ENCODE measurements at regions not wholly inside any gene's neighbourhood (a gene's known extent, or its start where the extent isn't known, plus 50 kb on each side); places are given as distances from the start of the nearest gene placed in this dataset.

DNA sequence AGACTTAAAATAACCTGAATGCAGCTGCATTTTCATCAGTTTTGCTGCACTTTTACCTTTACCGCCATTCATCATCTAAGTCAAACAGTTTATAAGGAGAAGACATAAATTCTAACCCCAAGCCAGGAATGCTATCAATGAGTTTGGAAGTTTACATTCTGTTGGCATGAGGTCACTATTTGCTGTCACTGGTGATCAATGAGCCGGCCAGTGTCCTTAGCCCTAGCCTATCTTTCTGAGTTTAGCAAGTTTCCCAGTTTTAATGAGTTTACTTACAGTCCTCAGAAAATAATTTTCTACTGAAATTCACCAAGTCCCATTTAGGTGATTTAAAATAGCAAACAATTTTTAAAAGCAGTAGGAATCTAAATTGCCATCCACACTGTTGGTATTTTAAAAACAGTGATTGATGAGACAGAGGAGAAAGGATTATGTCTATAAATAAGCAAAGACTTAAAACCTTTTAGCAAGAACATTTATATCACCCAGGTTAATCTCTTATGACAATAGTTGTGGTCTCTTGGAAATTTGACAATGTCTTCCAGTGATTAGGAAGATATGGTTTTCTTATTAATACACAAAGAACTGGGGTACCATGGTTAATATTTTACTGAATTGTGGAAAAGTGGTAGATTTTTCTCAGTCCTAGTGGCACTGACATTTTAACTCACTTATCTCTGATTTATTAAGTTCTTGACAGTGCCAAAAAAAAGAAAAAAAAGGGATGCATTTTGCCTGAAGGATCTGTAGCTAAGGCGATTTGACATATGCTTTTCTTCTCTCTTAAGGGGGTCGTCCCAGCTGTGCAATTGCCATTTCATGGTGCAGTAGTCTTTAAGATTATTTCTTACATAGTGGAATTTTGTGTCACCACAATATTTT lies 443.4 kb upstream of the ANKRD30A start:
- no peak for DNase-seq

DNA sequence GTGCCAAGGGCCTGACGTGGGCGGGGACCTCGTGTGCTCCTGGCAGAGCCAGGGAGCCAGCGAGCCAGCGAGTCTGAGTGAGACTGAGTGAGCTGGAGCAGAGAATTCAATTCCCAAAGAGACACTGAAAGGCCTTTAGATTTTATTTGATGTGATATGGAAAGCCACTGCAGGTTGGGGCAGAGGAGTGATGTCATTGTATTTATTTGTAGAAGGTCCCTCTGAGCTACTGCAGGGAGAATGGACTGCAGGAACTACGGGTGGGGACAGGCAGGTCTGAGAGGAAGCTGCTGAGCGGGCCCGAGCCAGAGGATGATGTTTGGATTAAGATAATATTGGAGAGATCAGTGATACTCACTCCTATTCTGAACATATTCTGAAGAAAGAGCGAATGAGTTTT lies 445.8 kb upstream of the ANKRD30A start:
- DNase-seq, result no peak

DNA sequence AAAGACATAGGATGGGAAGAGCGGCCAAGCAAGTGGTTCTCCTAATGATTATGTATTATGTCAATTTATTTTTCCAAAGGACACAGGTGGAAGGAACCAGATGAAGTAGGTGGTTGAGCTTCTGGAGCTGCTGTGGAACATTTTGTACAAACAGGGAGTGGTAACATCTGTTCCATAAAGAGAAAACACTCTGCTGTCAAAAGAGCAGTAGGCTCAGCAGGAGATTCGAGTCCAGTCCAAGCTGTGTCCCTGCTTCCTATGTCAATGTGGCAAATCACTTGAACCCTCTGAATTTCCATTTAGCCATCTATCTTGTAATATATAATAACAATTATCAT lies 448.0 kb upstream of the ANKRD30A start:
- peak; percentile 1 for DNase-seq

DNA sequence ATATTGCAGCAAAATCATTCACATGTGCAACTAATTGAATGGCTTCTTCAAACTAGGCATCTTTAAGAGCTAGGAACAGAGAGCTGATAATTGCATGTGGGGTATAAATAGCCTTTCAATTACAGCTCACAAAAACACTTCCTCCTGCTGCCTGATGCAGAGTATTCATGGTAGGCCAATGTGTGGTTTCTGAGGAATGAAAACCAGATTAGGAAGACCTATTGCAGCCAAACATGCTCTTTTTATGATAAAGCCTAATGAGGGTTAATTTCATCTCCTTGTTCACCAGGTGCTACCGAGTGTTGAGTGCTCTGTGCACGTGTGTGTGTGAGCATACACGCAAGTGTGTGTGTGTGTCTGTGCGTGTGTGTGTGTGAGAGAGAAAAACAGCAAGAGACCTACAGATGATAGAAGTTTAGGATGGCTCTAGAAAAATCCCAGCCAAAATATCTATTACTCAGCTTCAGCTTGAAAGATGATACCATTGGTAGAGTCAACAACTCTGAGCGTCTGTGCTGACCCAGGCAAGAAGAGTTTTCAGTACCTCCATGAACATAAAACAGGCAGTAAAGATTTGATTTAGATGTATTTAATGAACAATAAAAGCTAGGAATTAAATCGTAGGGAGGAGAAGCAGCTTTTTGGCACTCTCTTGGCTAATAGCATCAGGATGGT lies 448.5 kb upstream of the ANKRD30A start:
- no peak for DNase-seq

DNA sequence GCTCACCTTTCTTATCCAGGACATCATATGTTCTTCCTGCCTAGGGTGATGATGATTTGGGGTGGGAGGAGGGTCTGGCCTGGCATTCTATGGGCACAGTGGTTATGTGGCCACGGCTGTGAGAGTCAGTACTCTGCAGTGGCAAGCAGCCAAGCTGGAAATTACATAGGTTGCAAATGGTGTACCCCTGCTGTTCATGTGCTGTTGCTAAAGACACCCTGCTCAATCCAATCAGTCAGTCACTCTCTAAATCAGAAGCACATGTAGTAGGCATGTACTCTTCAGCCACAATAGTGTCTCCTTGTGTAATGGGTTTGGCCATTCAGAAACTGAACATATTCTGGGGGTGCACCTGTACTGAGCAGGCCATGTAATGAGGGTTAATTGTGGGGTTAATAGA lies 449.1 kb upstream of the ANKRD30A start:
- peak; percentile 5 for DNase-seq

DNA sequence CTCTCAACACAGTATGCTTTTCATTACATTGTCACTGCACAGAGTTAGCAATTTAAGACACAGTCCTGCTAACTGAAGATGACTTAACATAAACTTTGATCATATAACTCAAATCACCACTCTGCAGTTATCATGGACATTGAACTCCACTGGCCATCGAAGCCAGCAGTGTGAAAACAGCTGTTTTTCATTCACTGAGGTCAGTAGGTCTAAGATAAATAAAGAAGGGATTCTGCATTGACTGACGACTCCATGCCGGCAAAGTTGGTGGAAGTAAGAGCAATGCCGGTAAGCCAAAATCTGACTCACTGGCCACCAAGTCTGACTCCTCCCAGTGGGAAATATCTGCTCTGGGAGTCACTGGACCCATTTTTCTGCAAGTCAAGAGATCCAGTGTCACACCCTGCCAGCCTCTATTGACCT lies 449.9 kb upstream of the ANKRD30A start:
- DNase-seq, result no peak

DNA sequence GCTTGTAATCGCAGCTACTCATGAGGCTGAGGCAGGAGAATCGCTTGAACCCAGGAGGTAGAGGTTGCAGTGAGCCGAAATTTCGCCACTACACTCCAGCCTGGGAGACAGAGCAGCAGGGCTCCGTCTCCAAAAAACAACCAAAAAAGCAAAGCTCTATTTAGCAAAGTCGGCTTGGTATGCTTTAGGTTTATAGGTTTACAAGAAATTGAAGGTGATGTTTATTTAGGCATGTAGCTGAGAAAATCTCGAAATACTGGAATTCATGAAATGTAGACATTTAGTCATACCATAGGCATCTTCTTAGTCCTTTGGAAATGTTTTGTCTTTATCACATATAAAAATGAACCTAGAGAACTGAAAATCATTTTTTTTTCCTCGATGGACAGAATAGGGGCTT lies 453.8 kb upstream of the ANKRD30A start:
- no peak for DNase-seq

DNA sequence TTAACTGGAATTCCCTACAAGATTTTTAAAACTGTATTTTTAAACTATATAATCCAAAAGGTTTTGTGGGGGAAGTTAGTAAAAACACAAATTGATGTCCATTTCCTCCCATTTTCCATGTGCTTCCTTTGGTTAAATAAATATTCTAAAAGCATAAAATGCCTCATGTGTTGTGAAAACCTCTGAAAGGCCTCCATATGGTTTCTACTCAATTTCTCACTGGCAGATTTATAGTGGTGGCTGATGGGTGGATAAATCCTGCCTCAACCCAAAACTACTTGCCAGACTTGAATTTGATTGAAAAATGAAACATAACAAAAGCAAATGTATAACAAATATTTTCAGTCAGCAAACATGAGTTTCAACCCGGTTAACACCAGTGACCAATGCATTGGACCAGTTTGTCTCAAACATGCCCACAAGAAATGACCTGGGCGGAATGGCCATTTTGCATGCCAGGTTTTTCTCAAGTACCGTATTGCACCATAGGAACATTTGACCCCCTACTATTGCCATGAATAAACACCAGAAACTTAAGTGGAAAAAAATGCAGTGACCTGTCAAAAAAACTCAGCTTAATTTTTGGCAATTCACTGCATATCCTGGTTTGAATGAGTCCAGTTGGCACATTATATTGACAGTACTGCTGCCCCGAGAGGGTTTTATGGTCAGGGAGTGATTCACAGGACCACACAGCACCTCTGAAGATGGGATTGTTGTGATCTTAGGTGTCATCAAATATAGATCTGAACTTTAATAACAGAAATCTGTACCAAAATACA lies 454.6 kb upstream of the ANKRD30A start:
- no peak for DNase-seq

DNA sequence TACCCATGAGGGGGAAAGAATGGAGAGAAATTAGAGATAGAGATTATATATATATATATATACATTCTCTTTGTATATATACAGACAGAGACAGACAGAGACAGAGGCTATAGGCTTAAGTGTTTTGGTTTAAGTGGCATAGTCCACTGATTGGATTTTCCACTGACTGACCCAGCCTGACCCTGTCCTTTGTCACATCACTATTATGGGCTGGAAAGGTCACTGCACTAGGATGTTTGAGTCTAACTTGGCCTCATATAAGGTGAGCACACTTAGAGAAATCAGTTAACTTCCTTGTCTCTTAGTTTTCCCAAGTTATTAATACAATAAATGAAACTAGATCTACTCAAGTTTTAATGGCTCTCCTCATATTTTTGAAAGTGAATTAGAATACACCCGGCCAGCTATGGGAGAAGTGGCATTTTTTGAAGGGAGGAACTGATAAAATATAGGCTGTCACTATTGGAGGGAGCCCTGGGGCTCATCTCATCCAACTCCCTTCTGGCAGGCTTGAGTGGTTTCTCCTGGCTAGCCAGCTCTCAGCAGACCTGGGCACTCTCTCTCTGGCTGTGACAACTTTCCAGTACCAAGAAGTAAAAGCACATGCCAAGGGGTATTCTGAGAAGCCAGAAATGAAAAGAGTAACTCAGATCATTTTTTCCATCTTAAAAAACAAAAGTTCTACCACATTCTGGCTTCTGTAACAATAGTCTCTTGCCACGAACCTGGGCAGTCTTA lies 455.6 kb upstream of the ANKRD30A start:
- no peak for DNase-seq

DNA sequence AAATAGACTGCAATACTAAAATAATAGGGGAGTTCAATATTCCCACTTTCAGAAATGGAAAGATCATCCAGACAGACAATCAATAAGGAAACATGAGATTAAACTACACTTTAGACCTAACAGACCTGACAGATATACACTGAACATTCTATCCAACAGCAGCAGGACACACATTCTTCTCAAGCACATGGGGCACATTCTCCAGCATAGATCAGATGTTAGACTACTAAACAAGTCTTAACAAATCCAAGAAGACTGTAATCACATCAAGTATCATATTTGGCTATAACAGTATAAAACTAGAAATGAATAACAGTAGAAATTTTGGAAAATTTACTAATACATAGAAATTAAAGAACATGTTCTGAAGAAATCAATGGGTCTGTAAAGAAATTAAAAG lies 458.9 kb upstream of the ANKRD30A start:
- DNase-seq, result no peak

DNA sequence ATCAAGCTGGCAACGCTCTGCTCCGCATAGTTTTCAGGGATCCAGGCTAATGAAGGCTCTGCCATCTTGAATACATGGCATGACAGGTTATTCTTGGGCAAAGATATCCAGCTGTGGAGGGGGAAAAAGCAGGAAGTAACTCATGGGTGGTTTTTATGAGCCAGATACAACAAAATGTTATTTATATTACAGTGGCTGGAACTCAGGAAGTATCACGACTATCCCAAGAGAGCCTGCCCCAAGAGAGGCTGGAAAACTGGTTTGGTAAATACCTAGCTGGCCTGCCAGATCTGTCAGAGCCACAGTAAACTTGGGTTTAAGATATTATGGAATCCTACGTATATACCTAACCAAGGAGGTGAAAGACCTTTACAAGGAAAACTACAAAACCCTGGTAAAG lies 462.8 kb upstream of the ANKRD30A start:
- no peak for DNase-seq

DNA sequence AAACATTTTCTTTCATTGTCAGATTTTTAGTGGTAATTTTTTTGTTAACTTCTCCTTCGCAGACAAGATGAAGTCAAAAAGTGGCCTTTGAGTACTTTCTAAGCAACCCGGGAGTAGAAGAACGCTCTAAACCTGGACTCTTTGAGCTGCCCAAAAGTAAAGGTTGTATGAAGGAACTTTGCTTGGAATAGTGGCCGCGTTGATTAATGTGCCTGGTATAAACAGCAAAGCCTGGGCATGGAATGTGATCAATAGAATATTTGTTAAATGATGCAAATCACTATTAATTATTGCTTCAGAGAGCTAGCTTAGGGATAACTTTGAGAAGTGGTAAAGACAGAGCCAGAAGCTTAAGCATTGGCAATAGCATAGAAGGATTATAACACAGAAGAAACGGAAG lies 475.1 kb upstream of the ANKRD30A start:
- no peak for DNase-seq

DNA sequence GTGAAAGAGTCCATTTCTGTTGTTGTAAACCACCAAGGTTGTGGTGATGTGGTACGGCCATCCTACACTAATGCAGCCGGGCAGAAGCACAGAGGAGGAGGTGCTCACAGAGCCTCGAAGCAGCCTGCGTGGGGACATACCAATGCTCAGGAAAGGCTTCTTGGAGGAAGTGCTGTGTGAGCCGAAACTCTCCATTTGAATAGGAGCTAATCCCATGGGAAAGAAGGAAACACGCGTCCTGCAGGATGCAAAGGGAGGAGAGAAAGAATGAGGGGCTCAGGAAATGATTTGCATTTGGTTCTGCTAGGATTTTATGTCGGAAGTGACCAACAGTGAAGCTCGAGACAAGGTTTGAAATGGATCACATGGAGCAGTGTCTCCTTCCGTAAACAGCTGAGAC lies 477.9 kb upstream of the ANKRD30A start:
- DNase-seq, result no peak

DNA sequence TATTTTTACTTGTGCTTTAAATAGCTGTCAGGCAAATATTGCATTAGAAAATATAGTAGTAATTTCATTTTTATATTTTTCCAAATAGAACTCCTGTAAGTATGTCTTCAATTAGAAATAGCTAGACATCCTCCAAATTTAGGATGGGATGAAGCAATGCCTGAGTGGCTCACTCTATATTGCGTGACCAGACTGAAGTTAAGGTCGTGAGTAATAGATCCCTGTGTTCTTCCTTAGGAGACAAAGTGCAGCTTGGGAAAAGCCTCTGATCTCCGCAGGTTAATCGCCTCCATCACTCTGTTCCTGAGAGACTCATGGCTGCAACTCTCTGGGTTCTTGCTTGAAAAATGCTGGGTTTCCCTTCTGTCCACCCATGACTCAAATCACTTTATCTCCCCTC lies 484.8 kb upstream of the ANKRD30A start:
- no peak for DNase-seq

DNA sequence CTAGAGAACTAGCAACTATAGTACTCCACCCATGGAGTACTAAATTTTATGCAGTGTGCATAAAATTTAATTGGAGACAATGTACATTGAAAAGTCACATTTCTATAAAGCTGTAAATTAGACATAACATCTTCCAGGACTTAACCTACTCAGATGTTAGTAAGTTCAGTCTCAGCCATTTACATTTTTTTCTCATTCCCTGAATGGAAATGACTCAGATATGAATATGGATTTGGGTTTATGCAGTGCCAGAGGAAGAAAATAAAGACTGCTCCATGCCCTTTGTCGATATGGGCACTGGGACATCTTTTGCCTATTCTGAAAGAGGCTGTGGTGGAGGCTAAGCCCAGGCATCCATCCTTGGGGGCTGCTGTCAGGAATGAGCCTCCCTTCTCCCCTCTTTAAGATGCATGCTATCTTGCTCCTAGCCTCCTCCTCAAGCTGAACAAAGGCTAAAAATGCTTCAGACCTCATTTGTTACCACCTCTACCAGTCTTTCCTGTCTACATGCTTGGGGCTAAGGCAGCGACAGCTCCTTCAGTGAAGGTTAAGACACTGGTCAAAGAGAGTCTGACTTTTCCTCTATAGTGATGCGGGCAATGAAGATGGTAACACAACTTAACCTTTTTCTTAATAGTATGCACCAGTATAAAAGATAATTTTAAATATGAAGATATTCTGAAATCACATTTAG lies 486.8 kb upstream of the ANKRD30A start:
- no peak for DNase-seq

DNA sequence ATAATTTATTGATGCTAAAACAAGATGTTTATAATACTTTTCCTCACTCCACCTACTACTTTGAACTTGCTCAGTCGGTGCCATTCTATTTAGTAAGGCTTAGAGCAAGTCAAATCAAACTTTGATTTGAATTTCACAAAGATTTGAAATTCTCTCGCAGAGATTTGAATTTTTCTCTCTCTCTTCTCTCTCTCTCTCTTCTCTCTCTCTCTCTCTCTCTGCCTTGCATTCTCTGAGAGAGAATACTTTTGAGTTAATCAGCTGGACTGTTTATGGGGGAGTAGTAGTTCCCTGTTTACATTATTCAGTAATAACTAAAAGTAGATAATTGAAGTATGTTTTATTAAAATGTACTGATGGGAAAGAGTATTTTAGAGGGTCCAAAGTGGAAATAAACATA lies 488.5 kb upstream of the ANKRD30A start:
- no peak for DNase-seq

DNA sequence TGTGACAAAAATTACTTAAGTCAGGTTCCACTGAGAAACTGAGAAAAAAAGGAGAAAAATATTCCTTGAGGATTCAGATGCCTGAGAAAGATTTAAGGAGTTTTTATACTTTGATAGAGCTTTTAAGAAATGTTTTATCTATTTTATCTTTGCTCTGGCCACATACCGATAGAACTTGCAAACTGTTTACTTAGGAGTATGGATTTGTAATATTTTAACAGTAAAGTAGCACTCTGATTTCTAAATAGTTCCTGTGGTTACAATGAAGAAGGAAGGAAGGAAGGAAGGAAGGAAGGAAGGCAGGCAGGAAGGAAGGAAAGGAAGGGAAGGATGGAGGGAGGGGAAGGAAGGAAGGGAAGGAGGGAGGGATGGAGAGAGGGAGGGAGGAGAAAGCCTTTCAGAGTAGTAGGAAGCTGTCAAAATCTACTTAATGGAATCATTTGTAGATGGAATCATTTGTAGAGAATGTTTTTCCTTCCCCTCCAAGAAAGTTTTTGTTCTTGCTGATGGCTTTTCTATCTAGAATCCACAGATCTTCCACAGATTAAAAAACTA lies 489.0 kb upstream of the ANKRD30A start:
- DNase-seq, result no peak

DNA sequence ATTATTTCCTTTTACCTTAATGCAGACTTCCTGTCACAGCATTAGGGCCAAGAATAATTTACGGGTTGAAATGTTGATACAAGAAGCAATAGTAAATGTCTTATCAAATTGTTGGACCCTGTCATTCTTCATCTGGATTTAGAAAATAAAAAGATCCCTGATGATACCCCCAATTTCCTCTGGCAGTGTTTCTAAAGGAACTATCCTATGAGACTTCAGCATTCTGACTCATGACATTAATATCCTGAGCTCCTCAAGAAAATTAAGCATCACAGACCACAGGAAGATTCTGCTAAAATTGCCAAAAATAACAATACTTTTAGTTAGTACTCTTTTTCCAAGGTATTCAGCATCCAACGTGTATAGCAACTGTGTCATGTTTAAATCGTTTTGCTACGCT lies 490.5 kb upstream of the ANKRD30A start:
- DNase-seq, result no peak

DNA sequence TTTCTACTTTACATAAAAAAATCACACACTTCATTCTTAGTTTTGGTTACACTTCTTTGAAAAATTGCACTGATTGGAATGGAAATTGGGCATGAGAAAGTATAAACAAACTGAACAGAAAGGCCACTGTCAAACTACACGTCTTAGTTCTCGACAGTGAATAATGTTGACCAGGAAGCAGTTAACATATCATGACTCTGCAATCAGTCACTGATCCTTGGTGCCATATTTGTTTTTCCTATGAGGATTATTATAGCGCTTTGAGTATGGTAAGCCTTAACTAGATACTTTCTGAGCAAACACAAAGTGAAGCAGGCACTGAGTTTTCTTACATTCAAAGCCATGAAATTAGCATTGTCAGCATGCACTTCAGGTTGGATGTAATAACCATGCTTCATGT lies 495.1 kb upstream of the ANKRD30A start:
- no peak for DNase-seq

DNA sequence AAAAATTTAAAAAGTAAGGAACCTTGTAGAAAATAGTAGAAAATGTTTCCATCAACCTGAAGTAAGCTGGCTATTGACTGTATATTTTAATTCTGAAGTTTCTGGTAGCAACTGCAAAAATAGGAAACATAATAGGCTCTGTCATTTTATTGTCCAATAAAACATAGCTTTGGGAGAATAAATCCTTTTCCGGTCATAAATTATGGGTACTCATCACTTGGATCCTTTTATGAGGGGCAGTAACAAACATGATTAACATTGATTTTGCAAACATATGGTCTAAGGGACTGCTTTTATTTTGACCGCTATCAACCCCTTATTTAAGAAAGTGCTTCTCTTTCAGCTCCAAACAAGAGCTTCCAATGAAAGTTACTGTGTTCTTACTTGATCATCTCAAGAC lies 495.9 kb upstream of the ANKRD30A start:
- no peak for DNase-seq

DNA sequence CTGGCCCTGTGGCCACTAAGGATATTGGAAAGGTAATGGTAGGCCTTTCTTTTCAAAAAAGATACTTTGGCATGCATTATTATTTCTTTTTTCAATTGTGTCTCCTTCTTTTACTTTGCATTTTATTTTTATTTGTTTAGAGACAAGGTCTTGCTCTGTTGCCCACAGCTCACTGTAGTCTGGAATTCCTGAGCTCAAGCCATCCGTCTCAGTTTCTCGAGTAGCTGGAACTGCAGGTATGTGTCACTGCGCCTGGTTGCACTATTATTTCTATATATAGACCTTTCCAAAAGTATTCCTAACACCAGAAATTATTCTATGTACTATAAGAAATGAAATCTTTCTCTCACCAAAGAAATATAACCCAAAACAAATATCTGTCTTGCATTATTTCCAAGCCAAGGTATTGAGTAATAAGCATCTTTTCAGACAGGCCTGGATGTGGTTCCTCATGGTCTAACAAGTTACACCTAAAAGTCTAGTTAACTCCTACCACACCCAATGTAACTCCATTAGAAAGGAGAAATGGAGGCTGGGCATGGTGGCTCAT lies 500.8 kb upstream of the ANKRD30A start:
- no peak for DNase-seq

DNA sequence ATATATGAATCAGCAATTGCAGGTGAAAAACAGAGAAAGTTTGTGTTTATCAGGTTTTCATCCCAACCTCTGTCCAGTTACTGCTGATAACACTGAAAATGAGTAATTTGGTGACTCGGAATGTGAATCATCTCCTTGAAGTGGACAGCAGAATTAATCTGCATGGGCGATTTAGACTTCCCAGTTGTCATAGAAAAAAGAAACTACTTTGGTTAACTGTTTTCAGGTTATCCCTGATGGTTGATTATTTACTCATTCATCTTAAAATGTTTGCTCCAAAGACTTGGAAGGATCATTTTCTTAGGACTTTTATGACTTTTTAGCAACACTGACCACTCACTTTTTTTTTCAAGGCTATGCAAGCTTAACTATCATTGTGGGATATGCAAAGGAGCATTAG lies 504.1 kb upstream of the ANKRD30A start:
- DNase-seq, result no peak

All from DMS 273 treated with DMSO at 0.1 percent for 48 hours (cell line).